ENCODE measurements at regions not wholly inside any gene's neighbourhood (a gene's known extent, or its start where the extent isn't known, plus 50 kb on each side); places are given as distances from the start of the nearest gene placed in this dataset.

DNA sequence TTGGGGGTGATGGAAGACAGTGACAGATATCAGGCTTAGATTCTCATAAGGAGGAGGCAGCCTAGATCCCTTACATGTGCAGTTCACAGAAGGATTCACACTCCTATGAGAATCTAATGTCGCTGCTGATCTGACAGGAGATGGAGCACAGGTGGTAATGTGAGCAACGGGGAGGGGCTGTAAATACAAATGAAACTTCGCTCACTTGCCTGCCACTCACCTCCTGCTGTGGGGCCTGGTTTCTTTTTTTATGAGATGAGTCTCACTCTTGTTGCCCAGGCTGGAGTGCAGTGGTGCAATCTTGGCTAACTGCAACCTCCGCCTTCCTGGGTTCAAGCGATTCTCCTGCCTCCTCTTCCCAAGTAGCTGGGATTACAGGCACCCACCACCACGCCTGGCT, 258.6 kb downstream of the EN1 start:
- Histone ChIP-seq H4K20me1 (ENCODE audit: insufficient read depth, low read depth, low read length) (no peaks in the 10 kb centered on the region), H2AFZ (ENCODE audit: low read length) (no peak overlapping the region), H3K9ac (ENCODE audit: low read length) (no peak overlapping the region), H3K4me3 (ENCODE audit: low read length) (no peak overlapping the region), H3K9me3 (ENCODE audit: low read length) (no peaks in the 10 kb centered on the region), H3K9me2 (replicated peaks; ENCODE audit: insufficient read depth, low read length) (no peaks in the 10 kb centered on the region), H3K79me2 (ENCODE audit: low read length) (no peaks in the 10 kb centered on the region), H3K36me3 (ENCODE audit: insufficient read depth, low read length) (no peaks in the 10 kb centered on the region), H3K4me2 (ENCODE audit: low read depth, low read length, poor library complexity, severe bottlenecking) (no peak overlapping the region), H3K4me1 (ENCODE audit: low read length) (no peaks in the 10 kb centered on the region), H3K27ac (ENCODE audit: low read length) (no peak overlapping the region), H3K27me3 (ENCODE audit: low read length) (no peaks in the 10 kb centered on the region)
- DNase-seq = no peak

DNA sequence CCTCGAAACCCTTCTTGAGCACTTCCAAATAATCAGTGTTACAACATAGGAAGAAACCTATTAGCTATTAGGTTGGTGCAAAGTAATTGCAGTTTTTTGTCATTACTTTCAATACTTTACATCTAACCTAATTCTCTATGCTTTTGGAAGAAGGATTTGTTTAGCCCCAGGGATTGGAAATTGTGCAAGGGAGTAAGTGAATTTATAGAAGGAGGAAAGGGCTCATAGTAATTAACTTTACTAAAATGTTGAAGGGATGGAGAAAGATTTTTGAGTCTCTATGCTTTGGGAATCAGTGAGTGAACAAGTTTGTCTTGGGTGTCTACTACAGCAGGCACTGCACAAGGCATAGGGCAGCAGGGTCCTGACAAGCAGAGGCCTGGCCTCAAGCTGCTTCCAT, 261.1 kb downstream of the EN1 start:
- Histone ChIP-seq H2AFZ (ENCODE audit: low read length) (no peak overlapping the region), H3K9me2 (replicated peaks; ENCODE audit: insufficient read depth, low read length) (no peaks in the 10 kb centered on the region), H3K79me2 (ENCODE audit: low read length) (no peaks in the 10 kb centered on the region), H4K20me1 (ENCODE audit: insufficient read depth, low read depth, low read length) (no peaks in the 10 kb centered on the region), H3K9me3 (ENCODE audit: low read length) (no peaks in the 10 kb centered on the region), H3K27ac (ENCODE audit: low read length) (no peak overlapping the region), H3K36me3 (ENCODE audit: insufficient read depth, low read length) (no peaks in the 10 kb centered on the region), H3K4me1 (ENCODE audit: low read length) (no peaks in the 10 kb centered on the region), H3K27me3 (ENCODE audit: low read length) (no peaks in the 10 kb centered on the region), H3K4me2 (ENCODE audit: low read depth, low read length, poor library complexity, severe bottlenecking) (no peak overlapping the region), H3K9ac (ENCODE audit: low read length) (no peak overlapping the region), H3K4me3 (ENCODE audit: low read length) (no peak overlapping the region)
- no peak for DNase-seq

DNA sequence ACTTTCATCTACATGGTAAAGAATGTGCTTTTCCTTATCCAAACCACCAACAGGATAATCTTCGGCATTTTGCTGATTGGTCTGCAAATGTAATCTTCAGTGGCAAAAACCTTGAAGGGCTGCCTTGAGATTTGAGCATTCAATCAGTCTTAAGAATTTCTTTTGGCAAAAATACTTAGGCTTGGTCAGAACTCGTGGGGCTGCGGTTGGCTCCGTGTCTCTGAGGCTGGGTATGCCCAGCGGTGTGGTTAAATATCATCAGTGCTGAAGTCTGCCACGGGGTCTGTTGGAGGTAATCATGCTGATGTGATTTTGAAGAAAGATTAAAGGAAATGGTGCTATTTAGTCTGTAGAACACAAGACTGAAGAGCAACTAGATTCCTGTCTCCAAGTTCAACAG, 262.6 kb downstream of the EN1 start:
- no peaks in the 10 kb centered on the region for H3K9me3 ChIP-seq (ENCODE audit: low read length)
- no peak overlapping the region for H3K9ac ChIP-seq (ENCODE audit: low read length)
- H3K79me2 ChIP-seq (ENCODE audit: low read length) = no peaks in the 10 kb centered on the region
- no peak overlapping the region for H2AFZ ChIP-seq (ENCODE audit: low read length)
- DNase-seq = no peak
- no peaks in the 10 kb centered on the region for H3K4me1 ChIP-seq (ENCODE audit: low read length)
- H3K36me3 ChIP-seq (ENCODE audit: insufficient read depth, low read length) = no peaks in the 10 kb centered on the region
- no peaks in the 10 kb centered on the region for H3K27me3 ChIP-seq (ENCODE audit: low read length)
- no peak overlapping the region for H3K4me2 ChIP-seq (ENCODE audit: low read depth, low read length, poor library complexity, severe bottlenecking)
- H4K20me1 ChIP-seq (ENCODE audit: insufficient read depth, low read depth, low read length) = no peaks in the 10 kb centered on the region
- H3K9me2 ChIP-seq (replicated peaks; ENCODE audit: insufficient read depth, low read length) = no peaks in the 10 kb centered on the region
- H3K4me3 ChIP-seq (ENCODE audit: low read length) = no peak overlapping the region
- no peak overlapping the region for H3K27ac ChIP-seq (ENCODE audit: low read length)

DNA sequence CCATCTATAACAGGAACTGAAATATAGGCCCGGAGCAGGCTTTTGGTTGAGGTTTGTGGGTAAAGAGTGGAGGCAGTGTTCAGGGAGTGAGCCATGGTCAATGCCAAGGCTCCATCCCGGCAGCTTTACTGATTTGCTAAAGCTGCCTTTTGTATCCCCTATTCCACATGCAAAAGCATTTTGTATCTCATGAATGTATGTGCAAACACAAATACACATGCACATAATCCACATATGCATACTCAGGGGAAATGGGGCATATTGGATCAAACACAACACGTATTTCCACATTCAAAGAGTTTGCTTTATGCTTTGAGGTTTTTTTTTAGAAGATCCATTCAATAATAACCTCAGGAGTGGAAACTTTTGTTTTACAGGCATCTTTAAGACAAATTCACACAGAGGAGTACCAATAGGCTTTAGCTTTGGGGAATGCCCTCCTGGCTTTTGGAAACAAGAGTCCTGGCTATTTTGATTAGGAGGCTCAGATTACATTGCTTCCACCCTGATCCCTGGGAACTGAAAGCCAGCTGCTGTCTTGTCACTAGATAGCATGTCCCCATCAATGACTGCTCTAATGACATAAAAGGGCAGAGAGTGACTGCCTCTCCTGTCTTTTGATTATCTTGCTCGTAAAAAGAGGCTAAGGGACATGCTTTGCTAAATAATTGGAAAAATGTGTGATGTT, 263.2 kb downstream of the EN1 start:
- no peak overlapping the region for H2AFZ ChIP-seq (ENCODE audit: low read length)
- H3K4me2 ChIP-seq (ENCODE audit: low read depth, low read length, poor library complexity, severe bottlenecking) = no peak overlapping the region
- H3K27me3 ChIP-seq (ENCODE audit: low read length) = no peaks in the 10 kb centered on the region
- DNase-seq = no peak
- no peak overlapping the region for H3K27ac ChIP-seq (ENCODE audit: low read length)
- H4K20me1 ChIP-seq (ENCODE audit: insufficient read depth, low read depth, low read length) = no peaks in the 10 kb centered on the region
- H3K4me3 ChIP-seq (ENCODE audit: low read length) = no peak overlapping the region
- H3K9ac ChIP-seq (ENCODE audit: low read length) = no peak overlapping the region
- no peaks in the 10 kb centered on the region for H3K9me2 ChIP-seq (replicated peaks; ENCODE audit: insufficient read depth, low read length)
- H3K9me3 ChIP-seq (ENCODE audit: low read length) = no peaks in the 10 kb centered on the region
- no peaks in the 10 kb centered on the region for H3K4me1 ChIP-seq (ENCODE audit: low read length)
- H3K36me3 ChIP-seq (ENCODE audit: insufficient read depth, low read length) = no peaks in the 10 kb centered on the region
- H3K79me2 ChIP-seq (ENCODE audit: low read length) = no peaks in the 10 kb centered on the region

DNA sequence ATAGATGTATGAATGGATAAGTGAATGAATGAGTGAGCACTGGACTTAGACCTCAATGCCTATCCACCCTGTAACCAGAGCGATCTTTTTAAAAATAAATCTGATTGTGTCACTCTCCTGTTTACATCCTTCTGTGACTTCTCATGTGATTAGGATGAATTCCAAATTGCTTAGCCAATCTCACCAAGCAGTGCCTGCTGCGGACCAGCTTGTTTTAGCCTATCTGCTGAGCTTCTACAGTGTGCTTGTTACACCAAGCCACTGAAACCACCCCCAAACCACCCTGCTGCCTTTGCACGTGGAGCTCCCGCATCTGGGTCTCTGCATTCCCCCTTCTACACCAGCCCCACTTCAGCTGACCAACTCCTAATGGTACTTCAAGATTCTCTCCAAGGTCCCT, 265.4 kb downstream of the EN1 start:
- Histone ChIP-seq H3K27ac (ENCODE audit: low read length) (no peak overlapping the region), H3K4me1 (ENCODE audit: low read length) (no peaks in the 10 kb centered on the region), H2AFZ (ENCODE audit: low read length) (no peak overlapping the region), H3K79me2 (ENCODE audit: low read length) (no peaks in the 10 kb centered on the region), H4K20me1 (ENCODE audit: insufficient read depth, low read depth, low read length) (no peaks in the 10 kb centered on the region), H3K9me3 (ENCODE audit: low read length) (no peaks in the 10 kb centered on the region), H3K27me3 (ENCODE audit: low read length) (no peaks in the 10 kb centered on the region), H3K36me3 (ENCODE audit: insufficient read depth, low read length) (no peaks in the 10 kb centered on the region), H3K4me2 (ENCODE audit: low read depth, low read length, poor library complexity, severe bottlenecking) (no peak overlapping the region), H3K9ac (ENCODE audit: low read length) (no peak overlapping the region), H3K4me3 (ENCODE audit: low read length) (no peak overlapping the region), H3K9me2 (replicated peaks; ENCODE audit: insufficient read depth, low read length) (no peaks in the 10 kb centered on the region)
- DNase-seq = no peak

DNA sequence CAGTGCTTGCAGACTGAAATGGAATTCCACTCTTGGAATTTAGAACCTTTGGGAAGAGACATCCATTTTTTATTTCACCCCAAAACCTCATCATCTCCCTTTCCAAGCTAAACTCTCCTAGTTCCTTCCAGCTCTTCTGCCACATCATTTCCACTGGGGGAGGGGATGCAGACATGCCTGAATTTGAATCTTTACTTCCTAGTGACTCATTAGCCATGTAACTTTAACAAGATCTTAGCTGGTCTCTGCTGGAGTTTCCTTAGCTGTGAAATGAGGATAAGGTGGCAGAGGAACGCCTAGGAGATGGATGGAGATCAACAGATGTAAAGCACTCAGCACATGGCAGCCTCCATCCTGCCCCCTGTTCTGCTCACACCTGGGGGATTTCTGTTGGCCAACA, 266.8 kb downstream of the EN1 start:
- no peaks in the 10 kb centered on the region for H3K9me3 ChIP-seq (ENCODE audit: low read length)
- no peak overlapping the region for H2AFZ ChIP-seq (ENCODE audit: low read length)
- H4K20me1 ChIP-seq (ENCODE audit: insufficient read depth, low read depth, low read length) = no peaks in the 10 kb centered on the region
- no peaks in the 10 kb centered on the region for H3K36me3 ChIP-seq (ENCODE audit: insufficient read depth, low read length)
- H3K4me1 ChIP-seq (ENCODE audit: low read length) = no peaks in the 10 kb centered on the region
- no peak for DNase-seq
- H3K27ac ChIP-seq (ENCODE audit: low read length) = no peak overlapping the region
- H3K79me2 ChIP-seq (ENCODE audit: low read length) = no peaks in the 10 kb centered on the region
- no peaks in the 10 kb centered on the region for H3K9me2 ChIP-seq (replicated peaks; ENCODE audit: insufficient read depth, low read length)
- no peak overlapping the region for H3K4me3 ChIP-seq (ENCODE audit: low read length)
- H3K4me2 ChIP-seq (ENCODE audit: low read depth, low read length, poor library complexity, severe bottlenecking) = no peak overlapping the region
- no peaks in the 10 kb centered on the region for H3K27me3 ChIP-seq (ENCODE audit: low read length)
- H3K9ac ChIP-seq (ENCODE audit: low read length) = no peak overlapping the region

DNA sequence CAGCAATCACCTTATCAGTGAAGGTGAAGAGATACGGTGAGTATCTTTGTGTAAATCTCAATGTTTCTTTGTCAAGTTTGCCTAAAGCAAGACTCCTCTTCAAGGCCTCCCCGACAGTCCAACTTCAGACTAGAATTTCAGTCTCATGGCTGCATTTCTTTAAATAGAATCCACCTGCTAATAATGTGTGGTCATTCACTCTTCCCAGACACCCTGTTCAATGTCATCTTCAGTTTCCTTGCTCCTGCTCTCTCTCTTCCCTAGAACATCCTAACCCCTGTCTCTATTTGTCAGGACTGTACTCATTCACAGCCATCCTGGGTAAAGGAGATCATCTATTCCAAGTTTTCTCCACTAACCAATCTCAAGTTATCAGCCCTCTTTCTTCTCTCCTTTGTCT, 267.3 kb downstream of the EN1 start:
- no peak overlapping the region for H3K27ac ChIP-seq (ENCODE audit: low read length)
- H2AFZ ChIP-seq (ENCODE audit: low read length) = no peak overlapping the region
- H3K4me1 ChIP-seq (ENCODE audit: low read length) = no peaks in the 10 kb centered on the region
- no peaks in the 10 kb centered on the region for H3K36me3 ChIP-seq (ENCODE audit: insufficient read depth, low read length)
- no peaks in the 10 kb centered on the region for H3K9me3 ChIP-seq (ENCODE audit: low read length)
- no peaks in the 10 kb centered on the region for H3K9me2 ChIP-seq (replicated peaks; ENCODE audit: insufficient read depth, low read length)
- H3K79me2 ChIP-seq (ENCODE audit: low read length) = no peaks in the 10 kb centered on the region
- DNase-seq = no peak
- H4K20me1 ChIP-seq (ENCODE audit: insufficient read depth, low read depth, low read length) = no peaks in the 10 kb centered on the region
- no peaks in the 10 kb centered on the region for H3K27me3 ChIP-seq (ENCODE audit: low read length)
- H3K9ac ChIP-seq (ENCODE audit: low read length) = no peak overlapping the region
- H3K4me3 ChIP-seq (ENCODE audit: low read length) = no peak overlapping the region
- H3K4me2 ChIP-seq (ENCODE audit: low read depth, low read length, poor library complexity, severe bottlenecking) = no peak overlapping the region

DNA sequence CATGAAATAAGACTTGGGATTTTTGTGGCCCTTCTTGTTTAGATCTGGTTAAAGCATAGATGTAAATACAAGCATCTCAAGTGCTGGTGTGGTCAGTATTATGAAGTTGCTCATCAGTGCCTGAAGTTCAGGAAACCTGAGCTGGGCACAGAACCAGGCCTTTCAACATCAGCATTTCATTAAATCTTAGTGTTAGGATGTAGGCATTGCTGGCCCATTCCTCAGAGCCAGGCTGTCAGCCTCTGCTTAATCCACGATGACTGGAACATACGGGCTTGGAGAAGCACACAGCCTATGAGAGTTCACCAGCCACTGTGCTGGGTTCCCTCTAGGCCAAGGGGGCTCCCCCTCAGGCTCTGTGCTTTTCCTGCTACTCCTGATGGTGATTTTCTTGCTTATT, 270.2 kb downstream of the EN1 start:
- H3K9me2 ChIP-seq (replicated peaks; ENCODE audit: insufficient read depth, low read length) = no peaks in the 10 kb centered on the region
- no peaks in the 10 kb centered on the region for H3K4me1 ChIP-seq (ENCODE audit: low read length)
- no peak overlapping the region for H2AFZ ChIP-seq (ENCODE audit: low read length)
- H3K4me3 ChIP-seq (ENCODE audit: low read length) = no peak overlapping the region
- no peak overlapping the region for H3K27ac ChIP-seq (ENCODE audit: low read length)
- no peaks in the 10 kb centered on the region for H3K27me3 ChIP-seq (ENCODE audit: low read length)
- no peak overlapping the region for H3K4me2 ChIP-seq (ENCODE audit: low read depth, low read length, poor library complexity, severe bottlenecking)
- H3K79me2 ChIP-seq (ENCODE audit: low read length) = no peaks in the 10 kb centered on the region
- H3K36me3 ChIP-seq (ENCODE audit: insufficient read depth, low read length) = no peaks in the 10 kb centered on the region
- no peak overlapping the region for H3K9ac ChIP-seq (ENCODE audit: low read length)
- H3K9me3 ChIP-seq (ENCODE audit: low read length) = no peaks in the 10 kb centered on the region
- no peaks in the 10 kb centered on the region for H4K20me1 ChIP-seq (ENCODE audit: insufficient read depth, low read depth, low read length)
- no peak for DNase-seq

All from Karpas-422 (cell line).